ENCODE measurements at regions not wholly inside any gene's neighbourhood (a gene's known extent, or its start where the extent isn't known, plus 50 kb on each side); places are given as distances from the start of the nearest gene placed in this dataset.
"Not testable (repeated sequence)": the region's sequence is repeated elsewhere in the genome, so short reads cannot be mapped to it uniquely, and the experiment has no call there.

DNA sequence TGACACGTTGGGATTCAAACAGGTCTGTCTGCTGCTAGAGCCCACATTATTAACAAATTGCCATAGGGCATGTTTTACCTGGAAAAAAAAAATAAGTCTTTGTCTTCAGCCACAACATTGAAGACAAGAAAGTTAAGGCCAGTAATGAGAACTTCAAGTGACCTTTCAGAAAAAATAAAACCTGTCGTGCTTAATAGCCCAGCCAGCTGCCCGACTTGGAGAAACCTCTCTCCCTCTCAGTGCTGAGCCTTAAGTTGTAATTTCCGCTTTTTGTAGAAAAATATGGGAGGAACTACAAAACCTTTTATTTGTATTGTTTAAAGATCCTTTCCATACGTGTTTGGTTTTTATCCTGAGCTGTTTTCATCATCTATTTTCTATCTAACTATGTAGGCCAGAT is 454.3 kb upstream of the SLITRK6 start:
- DNase-seq (ENCODE audit: low read depth) = not testable (repeated sequence)

DNA sequence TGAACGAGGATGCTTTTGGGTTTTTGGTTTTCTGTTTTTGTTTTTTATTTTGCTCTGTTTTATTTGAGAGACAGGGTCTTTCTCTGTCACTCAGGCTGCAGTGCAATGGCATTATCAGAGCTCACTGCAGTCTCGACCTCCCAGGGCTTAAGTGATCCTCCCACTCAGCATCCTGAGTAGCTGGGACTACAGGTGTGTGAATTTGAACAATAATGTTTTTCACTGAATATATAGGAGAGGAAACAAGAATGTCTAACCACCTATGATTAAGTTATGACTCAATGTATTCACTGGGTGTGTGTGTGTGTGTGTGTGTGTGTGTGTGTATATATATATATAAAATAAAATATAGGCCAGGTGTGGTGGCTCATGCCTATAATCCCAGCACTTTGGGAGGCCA is 456.6 kb upstream of the SLITRK6 start:
- not testable (repeated sequence) for DNase-seq (ENCODE audit: low read depth)

DNA sequence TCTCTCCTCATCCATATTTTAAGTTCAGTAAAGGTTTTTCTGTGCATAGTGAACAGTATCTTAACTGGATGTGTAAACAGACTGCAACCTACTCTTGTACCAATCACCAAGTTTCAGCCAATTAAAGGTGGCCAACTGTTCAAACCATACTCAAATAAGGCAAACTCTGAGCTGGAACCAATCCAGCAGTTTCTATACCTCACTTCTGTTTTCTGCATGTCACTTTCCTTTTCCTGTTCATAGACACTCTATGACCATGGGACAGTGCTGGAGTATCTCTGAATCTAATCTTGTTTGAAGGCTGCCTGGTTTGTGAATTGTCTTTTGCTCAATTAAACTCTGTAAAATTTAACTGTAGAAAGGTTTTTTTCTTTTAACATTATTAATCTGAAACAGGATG is 470.3 kb upstream of the SLITRK6 start:
- no peak for DNase-seq (ENCODE audit: low read depth)

DNA sequence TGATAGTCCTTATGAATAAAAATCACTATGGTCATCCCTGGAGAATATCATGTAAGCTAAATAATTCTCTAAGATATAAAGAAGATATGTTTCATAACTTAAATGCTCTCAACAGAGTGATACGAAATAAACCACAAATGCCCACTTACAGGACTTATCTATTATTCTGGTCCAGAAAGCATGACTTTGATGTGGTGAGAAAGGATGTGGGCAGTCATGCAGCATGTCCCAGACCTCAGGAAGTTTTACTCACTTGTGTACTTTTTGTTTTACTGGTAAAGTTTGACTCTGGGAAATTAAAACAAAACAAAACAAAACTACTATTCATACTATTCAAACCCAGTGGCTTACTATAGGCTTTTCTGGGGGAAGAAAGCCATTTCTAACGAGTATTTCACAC is 483.2 kb upstream of the SLITRK6 start:
- no peak for DNase-seq (ENCODE audit: low read depth)

DNA sequence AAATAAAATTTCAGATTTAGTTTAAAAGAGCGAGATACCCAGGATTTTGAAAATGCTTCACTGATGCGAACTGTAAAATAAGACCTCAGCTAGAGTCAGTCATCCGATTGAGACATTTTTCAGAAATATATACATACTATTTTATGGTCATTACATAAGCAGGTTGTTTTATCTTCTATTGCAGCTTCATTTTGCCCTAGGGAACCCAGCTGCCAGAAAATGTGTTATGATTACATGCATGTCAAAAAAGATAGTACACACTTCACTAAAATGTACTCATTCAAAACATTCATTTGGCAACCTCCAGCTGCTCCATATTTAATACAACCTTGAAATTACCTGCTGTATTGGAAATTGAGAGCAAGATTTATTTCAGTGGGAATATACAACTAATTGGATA is 483.8 kb upstream of the SLITRK6 start:
- no peak for DNase-seq (ENCODE audit: low read depth)

DNA sequence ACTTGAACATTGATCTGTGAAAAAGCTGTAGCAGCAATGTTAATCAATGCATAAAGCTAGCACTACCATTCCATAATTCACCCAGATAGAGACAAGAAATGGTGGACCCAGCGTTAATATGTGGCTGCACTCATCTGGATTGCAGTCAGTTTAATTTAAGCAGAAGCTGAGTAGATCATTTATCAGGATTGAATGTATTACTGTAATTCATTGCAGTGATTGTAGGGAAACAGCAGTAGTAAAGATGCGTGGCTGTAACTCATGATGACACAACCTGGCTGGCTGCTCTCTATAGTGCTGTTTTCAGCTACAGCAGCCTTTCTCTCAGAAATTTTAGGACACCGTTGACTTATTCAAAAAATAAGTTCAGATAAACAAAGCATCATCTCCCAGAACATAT is 499.5 kb upstream of the SLITRK6 start:
- DNase-seq (ENCODE audit: low read depth) = no peak

DNA sequence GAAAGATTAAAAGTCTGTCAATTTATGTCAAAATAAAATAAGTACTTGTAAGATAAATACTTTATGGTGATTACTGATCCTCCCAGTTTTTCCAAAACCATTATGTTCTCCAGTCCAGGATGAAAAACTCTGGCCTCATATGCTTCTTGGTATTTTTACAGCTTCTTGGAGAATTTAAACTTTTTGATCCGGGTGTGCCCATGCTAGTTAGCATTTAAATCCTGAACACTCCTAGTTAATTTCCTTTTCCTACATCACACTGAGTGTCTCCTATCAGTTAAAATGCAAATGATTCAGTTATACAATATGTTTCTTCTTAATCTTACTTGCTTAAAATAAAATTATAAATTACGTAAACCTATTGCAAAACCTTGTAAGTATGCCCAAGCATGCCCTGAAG is 499.9 kb upstream of the SLITRK6 start:
- no peak for DNase-seq (ENCODE audit: low read depth)

DNA sequence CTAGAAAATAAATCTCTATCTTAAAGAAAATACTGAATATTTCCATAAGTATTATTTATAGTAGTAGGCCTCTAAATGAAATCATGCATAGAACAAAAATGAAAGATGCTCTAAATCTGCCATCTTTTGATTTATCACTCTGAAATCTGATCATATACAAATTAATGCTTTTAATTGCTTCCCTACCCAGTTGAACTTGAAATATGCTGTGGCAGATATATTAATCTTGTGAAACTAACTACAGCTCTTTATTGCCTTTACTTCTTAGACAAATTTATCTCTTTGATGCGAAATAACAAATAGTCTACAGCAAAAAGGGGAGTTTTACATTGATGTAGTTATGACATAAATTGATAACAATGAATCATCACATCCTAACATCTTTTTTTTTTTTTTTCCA is 510.7 kb upstream of the SLITRK6 start:
- DNase-seq (ENCODE audit: low read depth) = no peak

DNA sequence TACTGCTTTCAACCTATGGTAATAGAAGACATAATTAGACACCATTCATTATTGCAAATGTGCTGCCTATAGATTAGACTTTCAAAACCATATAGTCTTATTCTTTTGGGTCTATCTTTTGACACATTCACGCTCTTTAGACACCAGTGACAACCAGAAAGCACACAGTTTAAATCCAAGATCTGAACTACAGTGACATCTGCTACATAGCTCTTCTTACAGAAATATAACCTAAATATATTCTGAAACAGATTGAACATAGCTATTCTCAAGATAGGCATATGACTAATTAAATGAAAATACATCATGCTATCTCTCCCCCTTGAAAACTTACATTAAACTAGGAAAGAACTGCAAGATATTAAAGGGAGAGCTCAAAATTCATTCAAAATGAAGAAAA is 514.2 kb upstream of the SLITRK6 start:
- DNase-seq (ENCODE audit: low read depth) = no peak

DNA sequence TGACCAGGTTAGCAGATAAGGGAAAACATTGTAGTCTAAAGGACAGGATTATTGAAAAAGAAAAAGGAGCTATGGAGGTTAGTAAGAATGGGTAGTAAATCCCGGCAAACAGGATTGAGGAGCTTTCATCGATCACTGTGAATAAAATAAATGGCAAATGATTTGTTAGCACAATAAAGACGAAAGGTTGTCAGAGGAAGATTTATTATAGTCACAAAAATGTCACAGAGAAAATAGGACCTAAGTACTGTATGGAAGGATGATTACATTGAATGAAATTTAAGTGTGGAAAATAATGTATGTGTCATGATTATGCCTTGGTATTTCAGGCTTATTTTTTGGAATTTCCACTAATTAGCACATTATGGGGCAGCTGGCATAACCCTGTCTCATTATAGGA is 519.2 kb upstream of the SLITRK6 start:
- no peak for DNase-seq (ENCODE audit: low read depth)

DNA sequence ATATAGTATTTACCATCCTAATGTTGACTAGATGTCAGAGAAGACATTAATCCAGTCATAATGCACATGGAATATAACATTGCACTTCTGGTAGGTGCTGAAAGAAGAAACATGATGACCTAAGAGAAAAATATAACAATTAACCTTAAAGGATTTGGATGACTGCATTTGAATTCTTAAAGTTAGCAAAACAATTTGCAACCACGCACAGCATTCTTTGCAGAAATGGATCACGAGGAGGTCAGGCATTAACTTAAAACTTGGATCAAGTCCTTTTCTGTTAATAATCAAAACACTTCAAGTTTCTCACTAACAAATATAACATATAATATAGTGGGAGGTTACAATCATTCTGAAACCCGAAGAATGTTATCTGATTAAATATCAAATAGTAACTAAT is 525.0 kb upstream of the SLITRK6 start:
- DNase-seq (ENCODE audit: low read depth) = no peak

DNA sequence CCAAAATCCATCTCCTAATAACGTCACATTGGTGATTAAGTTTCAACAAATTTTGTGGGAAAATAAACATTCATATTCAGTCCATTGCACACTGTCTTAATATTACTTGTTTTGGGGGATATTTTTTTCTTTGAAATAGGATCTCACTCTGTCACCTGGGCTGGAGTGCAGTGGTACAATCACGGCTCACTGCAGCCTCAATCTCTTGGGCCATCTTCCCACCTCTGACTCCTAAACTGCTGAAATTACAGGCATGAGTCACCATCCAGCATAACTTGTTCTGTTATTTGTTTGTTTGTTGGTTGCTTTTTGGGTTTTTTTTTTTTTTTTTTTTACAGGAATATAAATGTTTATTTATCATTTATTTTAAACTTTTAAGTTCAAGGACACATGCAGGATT is 556.1 kb upstream of the SLITRK6 start:
- no peak for DNase-seq (ENCODE audit: low read depth)

DNA sequence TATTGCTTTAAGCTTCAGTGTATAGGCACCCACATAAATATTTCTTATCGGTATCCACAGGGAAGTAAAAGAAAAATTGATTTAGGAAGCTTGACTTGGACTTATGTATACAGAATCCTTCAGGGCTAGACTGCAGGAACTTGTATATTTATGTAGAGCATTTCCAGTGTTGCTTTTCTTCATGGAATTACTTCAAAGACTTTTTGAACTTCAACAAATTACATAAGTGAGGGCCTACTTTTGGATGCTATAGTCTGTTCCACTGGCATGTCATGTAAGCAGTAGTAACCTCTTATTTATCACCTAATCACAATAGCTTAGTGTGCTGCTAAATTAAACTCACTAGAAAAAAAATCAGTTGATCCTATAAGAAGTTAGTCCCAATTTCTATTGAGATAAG is 557.9 kb upstream of the SLITRK6 start:
- no peak for DNase-seq (ENCODE audit: low read depth)

DNA sequence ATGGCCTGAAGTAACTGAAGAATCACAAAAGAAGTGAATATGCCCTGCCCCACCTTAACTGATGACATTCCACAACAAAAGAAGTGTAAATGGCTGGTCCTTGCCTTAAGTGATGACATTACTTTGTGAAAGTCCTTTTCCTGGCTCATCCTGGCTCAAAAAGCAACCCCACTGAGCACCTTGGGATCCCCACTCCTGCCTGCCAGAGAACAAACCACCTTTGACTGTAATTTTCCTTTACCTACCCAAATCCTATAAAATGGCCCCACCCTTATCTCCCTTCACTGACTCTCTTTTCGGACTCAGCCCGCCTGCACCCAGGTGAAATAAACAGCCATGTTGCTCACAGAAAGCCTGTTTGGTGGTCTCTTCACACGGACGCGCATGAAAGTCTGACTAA is 564.5 kb upstream of the SLITRK6 start:
- DNase-seq (ENCODE audit: low read depth) = not testable (repeated sequence)

DNA sequence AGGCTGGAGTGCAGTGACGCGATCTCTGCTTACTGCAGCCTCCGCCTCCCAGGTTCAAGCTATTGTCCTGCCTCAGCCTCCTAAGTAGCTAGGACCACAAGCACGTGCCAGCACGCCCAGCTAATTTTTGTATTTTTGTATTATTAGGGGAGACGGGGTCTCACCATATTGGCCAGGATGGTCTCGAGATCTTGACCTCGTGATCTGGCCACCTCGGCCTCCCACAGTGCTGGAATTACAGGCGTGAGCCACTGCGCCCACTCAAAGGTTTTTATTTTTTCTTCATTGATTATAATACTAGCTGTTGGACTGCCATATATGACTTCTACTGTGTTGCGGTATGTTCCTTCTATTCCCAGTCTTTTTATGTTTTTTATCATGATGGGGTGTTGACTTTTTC is 569.7 kb upstream of the SLITRK6 start:
- DNase-seq (ENCODE audit: low read depth) = no peak

DNA sequence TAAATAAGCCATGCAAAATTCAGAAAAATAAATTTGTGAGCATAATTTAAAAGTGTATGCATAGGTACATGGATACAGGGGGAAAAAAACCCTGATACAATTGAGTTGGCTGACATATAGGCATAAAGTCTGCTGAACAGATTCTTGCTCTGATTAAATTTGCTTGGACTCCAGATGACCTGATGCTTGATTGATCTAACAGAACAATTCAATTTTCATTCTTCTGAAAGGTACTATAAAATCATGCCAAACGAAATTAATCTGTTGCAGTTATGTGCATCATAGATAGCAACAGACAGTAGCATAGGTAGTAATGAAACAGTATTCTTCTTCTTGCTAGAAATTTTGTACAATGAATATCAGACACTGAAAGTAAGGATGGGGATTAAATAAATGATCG is 578.2 kb upstream of the SLITRK6 start:
- DNase-seq (ENCODE audit: low read depth) = no peak

DNA sequence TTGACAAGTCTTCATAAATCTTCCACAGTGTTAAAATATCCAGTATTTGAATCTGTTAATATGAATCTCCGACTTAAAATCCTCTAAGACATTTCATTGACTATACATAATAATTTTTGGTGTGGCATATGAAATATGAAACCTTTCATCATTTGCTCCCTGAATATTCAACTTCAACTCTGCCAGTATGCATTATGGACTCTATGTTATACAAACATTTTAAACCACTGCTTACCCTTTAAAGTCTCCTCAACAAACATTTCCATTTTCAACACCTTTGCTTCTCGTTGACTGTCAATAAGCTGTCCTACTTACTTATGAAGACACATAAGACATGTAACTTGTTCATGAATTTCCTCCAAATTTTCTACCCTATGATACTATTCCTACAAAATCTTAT is 579.4 kb upstream of the SLITRK6 start:
- no peak for DNase-seq (ENCODE audit: low read depth)

DNA sequence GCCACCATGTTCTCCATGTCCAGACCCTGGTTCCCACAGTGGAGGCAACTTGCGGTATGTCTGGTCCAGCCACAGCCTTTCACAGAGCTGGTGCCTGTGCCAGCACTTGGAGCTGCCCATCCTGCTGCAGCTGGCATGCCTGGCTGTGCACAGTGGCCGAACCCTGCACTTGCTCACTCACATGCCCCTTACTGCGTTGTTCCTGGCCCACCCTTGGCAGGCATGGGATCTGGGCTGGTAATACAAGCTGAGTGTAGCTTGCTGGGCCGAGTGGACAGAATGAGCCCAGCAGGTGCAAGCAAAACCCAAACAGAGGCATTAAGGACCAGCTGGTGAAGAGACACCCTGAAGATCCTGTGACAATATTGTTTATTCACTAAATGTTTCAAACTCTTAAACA is 583.9 kb upstream of the SLITRK6 start:
- DNase-seq (ENCODE audit: low read depth) = no peak

DNA sequence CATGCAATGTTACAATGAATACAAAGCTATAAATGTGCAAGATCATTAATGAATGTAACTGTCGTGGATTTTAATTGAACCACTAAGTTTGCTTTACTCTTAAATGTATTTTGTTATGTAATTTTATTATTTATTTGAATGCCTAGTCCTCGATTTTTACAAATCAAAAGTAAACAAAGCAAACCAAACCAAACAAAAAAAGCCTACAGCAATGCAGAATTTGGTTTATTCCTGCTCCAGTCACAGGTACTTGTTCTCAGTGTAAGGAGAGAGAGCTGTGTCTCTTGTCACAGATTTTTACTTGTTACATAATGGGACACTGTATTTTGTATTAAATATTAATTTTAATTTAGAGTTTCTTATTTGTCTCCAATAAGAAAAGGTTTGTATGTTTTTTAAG is 584.3 kb upstream of the SLITRK6 start:
- no peak for DNase-seq (ENCODE audit: low read depth)

DNA sequence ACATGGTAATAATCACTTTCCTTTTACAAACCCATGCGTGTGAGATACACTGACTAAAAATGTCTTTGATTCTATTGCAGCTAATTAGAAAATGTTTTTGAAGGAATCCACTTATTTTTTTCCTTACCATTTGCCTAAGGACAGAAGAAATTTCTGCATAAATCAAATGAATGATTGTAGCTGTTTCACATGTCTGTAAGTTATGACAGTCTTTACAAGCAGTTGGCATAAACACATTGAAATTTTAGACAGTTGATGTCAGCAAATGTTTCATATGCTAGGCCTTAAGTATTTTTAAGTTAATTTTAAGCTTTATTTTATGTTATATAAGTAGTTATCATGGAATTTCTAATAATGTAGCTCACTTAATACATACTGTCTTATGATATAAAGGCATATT is 598.4 kb upstream of the SLITRK6 start:
- DNase-seq (ENCODE audit: low read depth) = no peak

DNA sequence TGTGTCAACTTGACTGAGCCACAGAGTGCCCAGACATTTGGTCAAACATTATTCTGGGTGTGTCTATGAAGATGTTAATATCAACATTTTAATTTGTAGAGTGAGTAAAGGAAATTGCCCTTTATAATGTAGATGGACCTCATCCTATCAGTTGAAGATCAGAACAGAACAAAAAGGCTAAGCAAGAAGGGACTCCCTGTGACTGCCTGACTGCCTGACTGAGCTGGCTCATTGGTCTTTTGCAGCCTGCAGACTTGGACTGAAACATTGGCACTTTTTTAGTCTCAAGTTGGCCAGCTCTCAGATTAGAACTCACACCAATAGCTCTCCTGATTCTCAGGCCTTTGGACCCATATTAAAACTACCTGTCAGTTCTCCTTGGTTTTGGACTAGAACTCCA is 600.4 kb upstream of the SLITRK6 start:
- DNase-seq (ENCODE audit: low read depth) = no peak

DNA sequence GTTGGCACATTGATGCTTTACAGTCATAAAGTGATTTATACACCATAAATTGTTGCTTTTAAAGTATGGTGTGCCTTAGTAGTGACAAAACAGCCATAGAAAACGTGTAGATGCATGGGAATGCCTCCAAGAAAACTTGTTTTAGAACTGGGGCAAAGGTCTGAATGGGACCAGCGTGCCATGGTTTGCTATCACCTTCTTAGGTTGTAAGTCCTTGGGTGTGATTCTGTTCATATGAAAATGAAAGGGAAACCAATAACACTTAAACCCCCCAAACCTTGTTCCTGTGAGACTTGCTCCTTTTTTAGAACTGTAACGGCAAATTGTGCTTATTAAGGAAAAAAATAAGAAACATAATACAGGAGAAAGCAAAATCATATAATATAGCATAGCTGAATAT is 603.3 kb upstream of the SLITRK6 start:
- DNase-seq (ENCODE audit: low read depth) = no peak

DNA sequence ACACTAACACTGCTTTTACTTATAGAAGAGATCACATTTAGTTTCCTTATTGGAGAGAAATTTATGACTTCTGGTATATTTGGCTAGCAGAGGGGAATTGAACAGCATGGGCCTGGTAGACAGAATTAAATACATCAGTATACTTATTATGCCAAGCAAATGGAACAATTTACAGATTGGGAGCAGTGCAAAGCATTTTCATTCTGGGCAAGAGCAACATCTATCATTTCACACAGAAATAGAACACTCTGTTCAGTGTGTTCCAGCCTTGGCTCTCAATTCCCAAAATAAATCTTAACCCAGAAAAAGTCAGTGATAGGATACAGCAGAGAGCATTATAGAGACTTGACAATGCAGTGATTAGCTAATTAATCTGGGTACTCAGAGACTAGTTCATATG is 604.0 kb upstream of the SLITRK6 start:
- DNase-seq (ENCODE audit: low read depth) = no peak

DNA sequence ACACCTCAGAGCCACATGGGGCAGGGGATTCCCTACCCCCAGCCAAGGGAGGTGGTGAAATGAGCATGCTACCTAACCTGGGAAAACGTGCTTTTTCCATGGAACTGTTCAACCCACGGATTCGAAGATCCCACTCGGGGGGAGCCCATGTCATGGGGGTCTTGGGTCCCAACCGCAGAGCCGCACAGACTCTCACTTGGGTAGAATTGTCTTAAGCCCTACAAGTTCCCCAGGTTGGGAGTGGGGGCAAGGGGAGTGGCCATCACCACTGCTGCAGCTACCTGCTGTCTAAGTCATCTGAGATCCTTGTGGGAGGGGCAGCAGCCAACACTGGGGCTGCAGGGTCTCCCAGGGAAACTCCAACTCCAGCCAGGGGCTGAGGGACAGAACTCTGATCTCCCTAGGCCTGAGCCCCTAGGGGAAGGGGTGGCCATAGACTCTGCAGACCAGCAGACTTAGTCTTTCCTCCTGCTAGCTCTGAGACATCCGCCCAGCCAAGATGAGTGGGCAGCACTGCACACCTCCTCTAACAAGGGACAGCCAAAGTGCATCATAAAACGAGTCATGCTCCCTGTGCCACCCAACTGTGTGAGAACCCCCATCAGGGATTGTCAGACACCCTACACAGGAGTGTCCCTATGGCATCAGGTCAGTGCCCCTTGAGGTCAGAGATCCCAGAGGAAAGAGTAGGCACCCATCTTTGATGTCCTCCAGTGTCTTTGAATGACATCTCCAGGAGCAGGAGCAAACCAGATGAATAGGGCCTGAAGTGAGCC is 610.4 kb upstream of the SLITRK6 start:
- DNase-seq (ENCODE audit: low read depth) = no peak
